ENCODE measurements at regions not wholly inside any gene's neighbourhood (a gene's known extent, or its start where the extent isn't known, plus 50 kb on each side); places are given as distances from the start of the nearest gene placed in this dataset.

GRCh38 chr7:18212308-18212707 is 184.7 kb upstream of the PRPS1L1 start:
- peaks cover 14% of the 10 kb centered on the region for H3K4me1 Mint-ChIP-seq (ENCODE audit: low read depth)
- TF ChIP-seq, protein P1, sequence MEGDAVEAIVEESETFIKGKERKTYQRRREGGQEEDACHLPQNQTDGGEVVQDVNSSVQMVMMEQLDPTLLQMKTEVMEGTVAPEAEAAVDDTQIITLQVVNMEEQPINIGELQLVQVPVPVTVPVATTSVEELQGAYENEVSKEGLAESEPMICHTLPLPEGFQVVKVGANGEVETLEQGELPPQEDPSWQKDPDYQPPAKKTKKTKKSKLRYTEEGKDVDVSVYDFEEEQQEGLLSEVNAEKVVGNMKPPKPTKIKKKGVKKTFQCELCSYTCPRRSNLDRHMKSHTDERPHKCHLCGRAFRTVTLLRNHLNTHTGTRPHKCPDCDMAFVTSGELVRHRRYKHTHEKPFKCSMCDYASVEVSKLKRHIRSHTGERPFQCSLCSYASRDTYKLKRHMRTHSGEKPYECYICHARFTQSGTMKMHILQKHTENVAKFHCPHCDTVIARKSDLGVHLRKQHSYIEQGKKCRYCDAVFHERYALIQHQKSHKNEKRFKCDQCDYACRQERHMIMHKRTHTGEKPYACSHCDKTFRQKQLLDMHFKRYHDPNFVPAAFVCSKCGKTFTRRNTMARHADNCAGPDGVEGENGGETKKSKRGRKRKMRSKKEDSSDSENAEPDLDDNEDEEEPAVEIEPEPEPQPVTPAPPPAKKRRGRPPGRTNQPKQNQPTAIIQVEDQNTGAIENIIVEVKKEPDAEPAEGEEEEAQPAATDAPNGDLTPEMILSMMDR (IDR thresholded peaks at IDR 0.05) = no peak
- no peaks in the 10 kb centered on the region for H3K9me3 Mint-ChIP-seq (ENCODE audit: low read depth)
- H3K27me3 Mint-ChIP-seq (ENCODE audit: low read depth) = no peaks in the 10 kb centered on the region
- H3K36me3 Mint-ChIP-seq (ENCODE audit: low read depth) = no peaks in the 10 kb centered on the region
- H3K27ac Mint-ChIP-seq (ENCODE audit: unreplicated experiment) = no peak overlapping the region
- H3K4me3 Mint-ChIP-seq (ENCODE audit: unreplicated experiment) = no peak overlapping the region
- no peak for DNase-seq (ENCODE audit: low spot score)

GRCh38 chr7:18212758-18213157 is 185.1 kb upstream of the PRPS1L1 start:
- H3K9me3 Mint-ChIP-seq (ENCODE audit: low read depth) = no peaks in the 10 kb centered on the region
- H3K36me3 Mint-ChIP-seq (ENCODE audit: low read depth) = no peaks in the 10 kb centered on the region
- no peak overlapping the region for H3K27ac Mint-ChIP-seq (ENCODE audit: unreplicated experiment)
- peaks cover 14% of the 10 kb centered on the region for H3K4me1 Mint-ChIP-seq (ENCODE audit: low read depth)
- DNase-seq (ENCODE audit: low spot score) = no peak
- no peaks in the 10 kb centered on the region for H3K27me3 Mint-ChIP-seq (ENCODE audit: low read depth)
- no peak overlapping the region for H3K4me3 Mint-ChIP-seq (ENCODE audit: unreplicated experiment)
- TF ChIP-seq, protein P1 (IDR thresholded peaks at IDR 0.05) = no peak

DNA sequence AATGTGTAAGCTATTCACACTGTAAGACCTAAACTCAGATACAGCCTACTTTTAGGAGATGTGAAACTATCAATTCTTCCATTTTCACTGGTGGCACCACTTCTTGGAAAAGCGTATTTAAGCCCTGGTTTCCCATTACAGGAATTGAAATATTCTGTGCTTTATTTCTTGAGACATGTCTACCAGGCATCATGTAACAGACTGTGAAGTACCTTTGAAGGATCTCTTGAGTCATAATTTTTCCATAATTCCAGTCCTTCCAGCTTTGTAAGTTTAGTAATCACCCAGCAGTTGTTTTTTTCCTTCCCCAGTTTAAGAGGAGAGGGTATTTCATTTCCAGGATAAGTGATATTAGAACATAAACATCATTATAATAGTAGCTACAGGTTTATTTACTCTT is 186.0 kb upstream of the PRPS1L1 start:
- H3K9me3 Mint-ChIP-seq (ENCODE audit: low read depth) = no peaks in the 10 kb centered on the region
- H3K27ac Mint-ChIP-seq (ENCODE audit: unreplicated experiment) = no peak overlapping the region
- no peak overlapping the region for H3K4me3 Mint-ChIP-seq (ENCODE audit: unreplicated experiment)
- H3K27me3 Mint-ChIP-seq (ENCODE audit: low read depth) = no peaks in the 10 kb centered on the region
- DNase-seq (ENCODE audit: low spot score) = no peak
- peaks cover 14% of the 10 kb centered on the region for H3K4me1 Mint-ChIP-seq (ENCODE audit: low read depth)
- TF ChIP-seq, protein P1 (IDR thresholded peaks at IDR 0.05) = no peak
- no peaks in the 10 kb centered on the region for H3K36me3 Mint-ChIP-seq (ENCODE audit: low read depth)

DNA sequence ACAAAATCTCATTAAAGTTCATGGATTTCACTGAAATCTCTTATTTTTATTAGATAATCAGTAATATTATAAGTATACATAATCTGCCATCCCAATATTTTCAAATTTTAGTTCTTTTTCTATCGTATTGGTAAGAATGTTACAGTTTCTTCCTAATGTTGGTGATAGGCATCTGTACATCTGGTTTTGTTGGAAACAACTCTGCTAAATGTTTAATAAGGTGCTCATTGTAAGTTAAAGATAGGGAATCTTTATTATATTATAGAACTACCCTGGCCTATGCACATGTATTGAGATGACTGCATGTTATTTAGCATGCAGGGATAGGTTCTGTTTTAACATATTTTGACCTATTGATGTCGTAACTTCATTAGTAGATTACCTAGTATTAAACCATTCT is 188.6 kb upstream of the PRPS1L1 start:
- no peaks in the 10 kb centered on the region for H3K36me3 Mint-ChIP-seq (ENCODE audit: low read depth)
- H3K9me3 Mint-ChIP-seq (ENCODE audit: low read depth) = no peaks in the 10 kb centered on the region
- H3K27ac Mint-ChIP-seq (ENCODE audit: unreplicated experiment) = no peak overlapping the region
- DNase-seq (ENCODE audit: low spot score) = no peak
- H3K27me3 Mint-ChIP-seq (ENCODE audit: low read depth) = no peaks in the 10 kb centered on the region
- TF ChIP-seq, protein P1 (IDR thresholded peaks at IDR 0.05) = no peak
- H3K4me1 Mint-ChIP-seq (ENCODE audit: low read depth) = peaks cover 26% of the 10 kb centered on the region
- H3K4me3 Mint-ChIP-seq (ENCODE audit: unreplicated experiment) = no peak overlapping the region

DNA sequence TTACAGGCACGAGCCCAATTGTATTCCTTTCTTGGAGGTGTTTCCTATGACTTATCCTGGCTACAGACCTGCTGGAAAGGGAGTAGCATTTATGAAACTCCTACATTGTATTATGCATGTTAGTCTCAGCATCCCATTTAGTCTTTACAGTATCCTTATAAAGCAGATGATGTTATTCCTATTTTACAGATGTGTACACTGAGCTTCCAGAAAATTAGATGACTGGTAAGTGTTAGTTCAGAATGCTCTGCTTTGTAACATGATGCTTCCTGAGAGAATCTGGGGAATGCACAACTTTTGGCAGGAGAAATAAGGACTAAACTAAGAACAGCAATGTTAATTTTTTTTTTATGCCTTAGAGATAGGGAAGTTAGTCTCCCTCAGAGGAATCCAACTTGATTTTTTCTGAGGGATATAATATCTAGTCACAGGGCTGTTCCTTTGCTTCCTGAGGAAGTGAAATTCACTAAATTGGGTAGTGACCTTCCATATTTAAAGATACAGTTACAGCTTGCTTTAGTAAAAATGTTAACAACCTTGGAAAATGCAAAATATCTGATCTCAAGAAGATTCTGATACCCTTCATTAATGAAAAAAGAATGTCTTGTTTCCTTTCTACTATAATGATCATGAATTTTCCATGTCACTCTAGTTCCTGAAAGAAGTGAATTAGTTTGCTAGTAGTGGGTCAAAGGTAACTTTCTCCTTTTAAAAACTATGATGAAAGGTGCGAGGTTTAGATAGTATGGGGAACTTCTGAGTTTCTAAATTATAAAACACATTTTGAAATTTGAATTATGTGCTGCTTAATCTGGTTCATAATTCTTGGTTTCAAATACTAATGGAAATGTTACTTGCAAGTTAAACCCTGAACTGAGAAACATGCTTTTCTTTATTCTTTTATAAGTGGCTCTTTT is 194.0 kb upstream of the PRPS1L1 start:
- no peak for DNase-seq (ENCODE audit: low spot score)
- no peak overlapping the region for H3K4me3 Mint-ChIP-seq (ENCODE audit: unreplicated experiment)
- no peaks in the 10 kb centered on the region for H3K9me3 Mint-ChIP-seq (ENCODE audit: low read depth)
- H3K36me3 Mint-ChIP-seq (ENCODE audit: low read depth) = no peaks in the 10 kb centered on the region
- H3K27ac Mint-ChIP-seq (ENCODE audit: unreplicated experiment) = no peak overlapping the region
- H3K27me3 Mint-ChIP-seq (ENCODE audit: low read depth) = peaks cover 1% of the 10 kb centered on the region
- peaks cover 27% of the 10 kb centered on the region for H3K4me1 Mint-ChIP-seq (ENCODE audit: low read depth)
- TF ChIP-seq, protein P1 (IDR thresholded peaks at IDR 0.05) = no peak

Data from chondrocyte (in vitro differentiated cells).